OCI-LY3 (cell line): ENCODE measurements at regions not wholly inside any gene's neighbourhood (a gene's known extent, or its start where the extent isn't known, plus 50 kb on each side); places are given as distances from the start of the nearest gene placed in this dataset.

Experiments used
- EZH2phosphoT487 ChIP-seq: fragments of 200-600 bp; shearing (Covaris generic); IDR thresholded peaks from 2 replicates; pipeline ENCODE4 v1.6.1; 2018; ENCODE audit warnings: antibody characterized with exemption, mixed run types, low read depth
- TF ChIP-seq, protein P1 (sequence below): fragments of 200-600, 300-600 bp; sonication (generic); IDR thresholded peaks from 2 replicates; pipeline ENCODE4 v1.5.1; 2014; ENCODE audit warnings: antibody characterized with exemption, low read length, low read depth

DNA sequence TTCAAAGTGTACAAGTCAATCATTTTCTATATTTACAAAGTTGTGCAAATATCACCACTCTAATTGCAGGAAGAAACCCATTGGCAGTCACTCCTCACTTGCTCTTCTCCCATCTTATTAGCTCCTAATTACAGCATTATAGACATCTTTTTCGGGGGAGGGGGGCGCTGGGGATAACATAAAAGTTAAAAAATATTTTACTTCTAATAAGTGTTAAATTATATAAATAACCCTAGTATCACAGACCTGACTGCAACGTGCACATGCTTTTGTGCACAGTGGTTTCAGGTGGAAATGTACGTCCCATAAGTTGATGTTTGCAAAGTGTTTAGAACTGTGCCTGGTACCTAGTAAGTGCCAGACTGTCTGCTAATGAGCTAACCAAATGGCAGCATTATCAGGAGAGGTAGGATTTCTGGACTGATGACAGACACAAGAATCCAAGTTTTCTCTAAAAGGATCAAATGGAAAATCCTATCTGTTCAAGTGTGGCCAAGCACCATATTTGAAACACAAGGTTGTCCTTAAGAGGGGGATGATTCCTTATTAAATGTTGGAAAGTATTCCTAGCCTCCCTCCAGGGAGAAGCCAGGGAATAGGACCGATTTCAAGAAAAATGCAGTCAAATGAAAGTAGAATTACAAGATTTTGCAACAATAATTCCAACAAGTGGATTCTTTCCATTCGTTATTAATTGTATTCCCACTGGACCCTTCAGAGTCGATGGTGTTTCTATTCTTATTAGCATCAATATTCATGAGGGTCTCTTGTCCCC lies 70.0 kb downstream of the ACKR3 start:
- TF ChIP-seq, protein P1, sequence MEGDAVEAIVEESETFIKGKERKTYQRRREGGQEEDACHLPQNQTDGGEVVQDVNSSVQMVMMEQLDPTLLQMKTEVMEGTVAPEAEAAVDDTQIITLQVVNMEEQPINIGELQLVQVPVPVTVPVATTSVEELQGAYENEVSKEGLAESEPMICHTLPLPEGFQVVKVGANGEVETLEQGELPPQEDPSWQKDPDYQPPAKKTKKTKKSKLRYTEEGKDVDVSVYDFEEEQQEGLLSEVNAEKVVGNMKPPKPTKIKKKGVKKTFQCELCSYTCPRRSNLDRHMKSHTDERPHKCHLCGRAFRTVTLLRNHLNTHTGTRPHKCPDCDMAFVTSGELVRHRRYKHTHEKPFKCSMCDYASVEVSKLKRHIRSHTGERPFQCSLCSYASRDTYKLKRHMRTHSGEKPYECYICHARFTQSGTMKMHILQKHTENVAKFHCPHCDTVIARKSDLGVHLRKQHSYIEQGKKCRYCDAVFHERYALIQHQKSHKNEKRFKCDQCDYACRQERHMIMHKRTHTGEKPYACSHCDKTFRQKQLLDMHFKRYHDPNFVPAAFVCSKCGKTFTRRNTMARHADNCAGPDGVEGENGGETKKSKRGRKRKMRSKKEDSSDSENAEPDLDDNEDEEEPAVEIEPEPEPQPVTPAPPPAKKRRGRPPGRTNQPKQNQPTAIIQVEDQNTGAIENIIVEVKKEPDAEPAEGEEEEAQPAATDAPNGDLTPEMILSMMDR, result no peak
- TF ChIP-seq EZH2phosphoT487, result no peak
